ENCODE measurements at regions not wholly inside any gene's neighbourhood (a gene's known extent, or its start where the extent isn't known, plus 50 kb on each side); places are given as distances from the start of the nearest gene placed in this dataset.

- no peak for DNase-seq (ENCODE audit: low read depth, low spot score)
- Histone ChIP-seq H3K4me3 (ENCODE audit: low read depth, low read length) (no peak overlapping the region), H3K27ac (ENCODE audit: low read depth, low read length) (no peak overlapping the region), H3K9me3 (ENCODE audit: control insufficient read depth, insufficient read depth, low read length) (no peaks in the 10 kb centered on the region), H3K27me3 (ENCODE audit: control insufficient read depth, insufficient read depth, low read length) (no peaks in the 10 kb centered on the region)
- TF ChIP-seq CTCF (IDR thresholded peaks at IDR 0.05; ENCODE audit: low read depth, low read length), result no peak
- POLR2A ChIA-PET, result no interaction called here
- CTCF ChIA-PET, result no interaction called here
Observed at GRCh38 chrX:110466790-110467189, 108.1 kb downstream of the RTL9 start.

GRCh38 chrX:110472265-110472664 is 113.6 kb downstream of the RTL9 start:
- CTCF ChIA-PET, result no interaction called here
- no peak overlapping the region for H3K4me3 ChIP-seq (ENCODE audit: low read depth, low read length)
- POLR2A ChIA-PET, result no interaction called here

GRCh38 chrX:110477593-110478228 is 119.1 kb downstream of the RTL9 start:
- Histone ChIP-seq H3K27ac (ENCODE audit: low read depth, low read length) (no peak overlapping the region), H3K27me3 (ENCODE audit: control insufficient read depth, insufficient read depth, low read length) (no peaks in the 10 kb centered on the region), H3K4me3 (ENCODE audit: low read depth, low read length) (no peak overlapping the region), H3K9me3 (ENCODE audit: control insufficient read depth, insufficient read depth, low read length) (no peaks in the 10 kb centered on the region)
- TF ChIP-seq CTCF (IDR thresholded peaks at IDR 0.05; ENCODE audit: low read depth, low read length), result no peak
- ChIA-PET POLR2A (no interaction called here), CTCF (no interaction called here)
- no peak for DNase-seq (ENCODE audit: low read depth, low spot score)

More at GRCh38 chrX:110472265-110472664, 113.6 kb downstream of the RTL9 start:
- no peak for DNase-seq (ENCODE audit: low read depth, low spot score)
- Histone ChIP-seq H3K27ac (ENCODE audit: low read depth, low read length) (no peak overlapping the region), H3K27me3 (ENCODE audit: control insufficient read depth, insufficient read depth, low read length) (no peaks in the 10 kb centered on the region), H3K9me3 (ENCODE audit: control insufficient read depth, insufficient read depth, low read length) (no peaks in the 10 kb centered on the region)
- no peak for TF ChIP-seq CTCF (IDR thresholded peaks at IDR 0.05; ENCODE audit: low read depth, low read length)

DNA sequence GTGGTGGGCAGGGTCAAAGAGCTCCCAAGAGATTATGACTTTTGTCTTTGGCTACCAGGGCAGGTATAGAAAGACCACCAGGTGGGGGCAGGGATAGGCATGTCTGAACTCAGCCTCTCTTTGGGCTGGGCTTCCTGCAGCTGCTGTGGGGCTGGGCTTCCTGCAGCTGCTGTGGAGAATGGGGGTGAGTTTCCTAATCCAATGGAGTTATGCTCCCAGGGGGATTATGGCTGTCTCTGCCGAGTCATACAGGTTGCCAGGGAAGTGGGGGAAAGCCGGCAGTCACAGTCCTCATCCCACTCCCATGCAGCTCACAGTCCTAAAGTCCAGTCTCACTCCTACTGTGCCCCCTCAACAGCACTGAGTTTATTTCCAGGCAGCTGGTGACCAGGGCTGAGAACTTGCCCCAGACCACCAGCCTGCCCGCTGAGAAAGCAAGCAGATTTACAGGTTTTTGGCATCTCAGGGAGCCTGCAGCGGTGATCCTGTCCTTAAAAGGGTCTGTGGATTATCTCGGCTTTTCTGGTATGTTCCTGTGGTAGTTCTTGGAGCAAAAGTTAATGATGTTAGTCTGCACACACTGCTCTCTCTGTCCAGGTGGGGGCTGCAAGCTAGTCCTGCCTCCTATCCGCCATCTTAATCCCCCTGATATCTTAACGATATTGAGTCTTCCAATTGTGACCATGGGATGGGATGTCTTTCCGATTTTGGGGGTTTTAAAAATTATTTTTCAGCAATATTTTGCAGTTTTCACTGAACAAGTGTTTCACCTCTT is 133.4 kb downstream of the RTL9 start:
- Histone ChIP-seq H3K27ac (ENCODE audit: low read depth, low read length) (no peak overlapping the region), H3K9me3 (ENCODE audit: control insufficient read depth, insufficient read depth, low read length) (no peaks in the 10 kb centered on the region), H3K4me3 (ENCODE audit: low read depth, low read length) (no peak overlapping the region), H3K27me3 (ENCODE audit: control insufficient read depth, insufficient read depth, low read length) (no peaks in the 10 kb centered on the region)
- POLR2A ChIA-PET, result no interaction called here
- no peak for DNase-seq (ENCODE audit: low read depth, low spot score)
- TF ChIP-seq CTCF (IDR thresholded peaks at IDR 0.05; ENCODE audit: low read depth, low read length), result no peak
- CTCF ChIA-PET, result no interaction called here

- Histone ChIP-seq H3K27ac (ENCODE audit: low read depth, low read length) (no peak overlapping the region), H3K4me3 (ENCODE audit: low read depth, low read length) (no peak overlapping the region), H3K27me3 (ENCODE audit: control insufficient read depth, insufficient read depth, low read length) (no peaks in the 10 kb centered on the region), H3K9me3 (ENCODE audit: control insufficient read depth, insufficient read depth, low read length) (no peaks in the 10 kb centered on the region)
- ChIA-PET CTCF (no interaction called here), POLR2A (no interaction called here)
- no peak for TF ChIP-seq CTCF (IDR thresholded peaks at IDR 0.05; ENCODE audit: low read depth, low read length)
- DNase-seq (ENCODE audit: low read depth, low spot score), result no peak
Observed at GRCh38 chrX:110504947-110505346, 146.3 kb downstream of the RTL9 start.
